Type B pancreatic cell (in vitro differentiated cells): ENCODE measurements at regions not wholly inside any gene's neighbourhood (a gene's known extent, or its start where the extent isn't known, plus 50 kb on each side); places are given as distances from the start of the nearest gene placed in this dataset.
"Not testable (repeated sequence)": the region's sequence is repeated elsewhere in the genome, so short reads cannot be mapped to it uniquely, and the experiment has no call there.

Experiments used
- DNase-seq: peaks from one replicate; pipeline ENCODE4 v3.0.0; 2021; ENCODE audit warnings: mixed read lengths; ENCODE audit not compliant: unreplicated experiment; ENCODE audit errors: extremely low spot score
- H3K27ac Mint-ChIP-seq: 2 replicates; pipeline ENCODE4 v1.8.0; 2021; ENCODE audit warnings: mild to moderate bottlenecking, mixed read lengths
- H3K27me3 Mint-ChIP-seq: 2 replicates; pipeline ENCODE4 v1.8.0; 2021; ENCODE audit warnings: mixed read lengths
- H3K36me3 Mint-ChIP-seq: 2 replicates; pipeline ENCODE4 v1.8.0; 2021; ENCODE audit warnings: mixed read lengths
- H3K4me1 Mint-ChIP-seq: one replicate; pipeline ENCODE4 v1.8.0; 2021; ENCODE audit warnings: mixed read lengths; ENCODE audit not compliant: unreplicated experiment
- H3K4me3 Mint-ChIP-seq: 2 replicates; pipeline ENCODE4 v1.8.0; 2021; ENCODE audit warnings: mild to moderate bottlenecking, mixed read lengths
- H3K9me3 Mint-ChIP-seq: 2 replicates; pipeline ENCODE4 v1.8.0; 2021; ENCODE audit warnings: mixed read lengths
- CTCF ChIP-seq: fragments of 200-600 bp; sonication (generic); conservative IDR thresholded peaks from 2 replicates; pipeline ENCODE4 v1.5.0; 2021; ENCODE audit warnings: antibody characterized with exemption, mild to moderate bottlenecking

- no peak overlapping the region for H3K27ac Mint-ChIP-seq
Measured at GRCh38 chr4:3607690-3608552, 75.7 kb upstream of the LRPAP1 start.

GRCh38 chr4:3606850-3607249 lies 74.6 kb upstream of the LRPAP1 start:
- H3K4me3 Mint-ChIP-seq, H3K9me3 Mint-ChIP-seq, H3K4me1 Mint-ChIP-seq, H3K36me3 Mint-ChIP-seq, H3K27ac Mint-ChIP-seq, DNase-seq, H3K27me3 Mint-ChIP-seq: not testable (repeated sequence)

More at GRCh38 chr4:3607690-3608552, 75.7 kb upstream of the LRPAP1 start:
- Mint-ChIP-seq H3K9me3 (no peaks in the 10 kb centered on the region), H3K4me1 (peaks cover 5% of the 10 kb centered on the region), H3K36me3 (no peaks in the 10 kb centered on the region), H3K4me3 (no peak overlapping the region), H3K27me3 (peaks cover 6% of the 10 kb centered on the region)
- no peak for TF ChIP-seq CTCF
- no peak for DNase-seq

- not testable (repeated sequence) for H3K4me3 Mint-ChIP-seq, DNase-seq, H3K27ac Mint-ChIP-seq, H3K36me3 Mint-ChIP-seq, H3K4me1 Mint-ChIP-seq, H3K27me3 Mint-ChIP-seq, H3K9me3 Mint-ChIP-seq
Measured at GRCh38 chr4:3606271-3606670, 74.0 kb upstream of the LRPAP1 start.

- DNase-seq = no peak
- H3K4me1 Mint-ChIP-seq = peaks cover 5% of the 10 kb centered on the region
- no peaks in the 10 kb centered on the region for H3K9me3 Mint-ChIP-seq
- no peaks in the 10 kb centered on the region for H3K36me3 Mint-ChIP-seq
- H3K27me3 Mint-ChIP-seq = peaks cover 3% of the 10 kb centered on the region
- no peak for TF ChIP-seq CTCF
- H3K4me3 Mint-ChIP-seq = no peak overlapping the region
- no peak overlapping the region for H3K27ac Mint-ChIP-seq
Measured at GRCh38 chr4:3605491-3605890, 73.3 kb upstream of the LRPAP1 start.

- not testable (repeated sequence) for H3K27ac Mint-ChIP-seq, H3K36me3 Mint-ChIP-seq, H3K4me3 Mint-ChIP-seq, H3K9me3 Mint-ChIP-seq, H3K4me1 Mint-ChIP-seq, H3K27me3 Mint-ChIP-seq, DNase-seq
Measured at GRCh38 chr4:3602886-3603645, 70.8 kb upstream of the LRPAP1 start.

GRCh38 chr4:3601992-3602391 lies 69.8 kb upstream of the LRPAP1 start:
- Mint-ChIP-seq H3K27me3 (no peaks in the 10 kb centered on the region), H3K4me1 (no peaks in the 10 kb centered on the region), H3K9me3 (no peaks in the 10 kb centered on the region), H3K4me3 (no peak overlapping the region), H3K36me3 (no peaks in the 10 kb centered on the region), H3K27ac (no peak overlapping the region)
- DNase-seq = no peak
- TF ChIP-seq CTCF = no peak

- H3K27me3 Mint-ChIP-seq, H3K4me3 Mint-ChIP-seq, H3K4me1 Mint-ChIP-seq, DNase-seq, H3K36me3 Mint-ChIP-seq, H3K27ac Mint-ChIP-seq, H3K9me3 Mint-ChIP-seq: not testable (repeated sequence)
Measured at GRCh38 chr4:3601108-3601690, 69.0 kb upstream of the LRPAP1 start.
